ENCODE measurements at regions not wholly inside any gene's neighbourhood (a gene's known extent, or its start where the extent isn't known, plus 50 kb on each side); places are given as distances from the start of the nearest gene placed in this dataset.
"Not testable (repeated sequence)": the region's sequence is repeated elsewhere in the genome, so short reads cannot be mapped to it uniquely, and the experiment has no call there.

GRCh38 chr1:178643349-178643748 is 81.7 kb upstream of the RALGPS2 start:
- DNase-seq (ENCODE audit: low spot score): no peak

- no peak for DNase-seq (ENCODE audit: low spot score)
Measured at GRCh38 chr1:178643831-178644230, 81.2 kb upstream of the RALGPS2 start.

GRCh38 chr1:178644308-178645120 is 80.5 kb upstream of the RALGPS2 start:
- no peak for DNase-seq (ENCODE audit: low spot score)

- no peak for DNase-seq (ENCODE audit: low spot score)
Measured at GRCh38 chr1:178645157-178645807, 79.8 kb upstream of the RALGPS2 start.

- peak; percentile 80 for DNase-seq (ENCODE audit: low spot score)
Measured at GRCh38 chr1:178645808-178646200, 79.2 kb upstream of the RALGPS2 start.

GRCh38 chr1:178646821-178647220 is 78.2 kb upstream of the RALGPS2 start:
- DNase-seq (ENCODE audit: low spot score): peak; percentile 18

- no peak for DNase-seq (ENCODE audit: low spot score)
Measured at GRCh38 chr1:178648151-178648550, 76.9 kb upstream of the RALGPS2 start.

GRCh38 chr1:178649582-178650350 is 75.3 kb upstream of the RALGPS2 start:
- no peak for DNase-seq (ENCODE audit: low spot score)

GRCh38 chr1:178650934-178651511 is 74.0 kb upstream of the RALGPS2 start:
- no peak for DNase-seq (ENCODE audit: low spot score)

GRCh38 chr1:178651742-178652141 is 73.3 kb upstream of the RALGPS2 start:
- DNase-seq (ENCODE audit: low spot score): no peak

GRCh38 chr1:178652506-178653490 is 72.2 kb upstream of the RALGPS2 start:
- no peak for DNase-seq (ENCODE audit: low spot score)

- DNase-seq (ENCODE audit: low spot score): no peak
Measured at GRCh38 chr1:178659789-178660208, 65.2 kb upstream of the RALGPS2 start.

- DNase-seq (ENCODE audit: low spot score): no peak
Measured at GRCh38 chr1:178660461-178660860, 64.6 kb upstream of the RALGPS2 start.

- no peak for DNase-seq (ENCODE audit: low spot score)
Measured at GRCh38 chr1:178664278-178664677, 60.8 kb upstream of the RALGPS2 start.

GRCh38 chr1:178665579-178665978 is 59.5 kb upstream of the RALGPS2 start:
- no peak for DNase-seq (ENCODE audit: low spot score)

- not testable (repeated sequence) for DNase-seq (ENCODE audit: low spot score)
Measured at GRCh38 chr1:178666891-178667290, 58.2 kb upstream of the RALGPS2 start.

GRCh38 chr1:178672434-178672833 is 52.6 kb upstream of the RALGPS2 start:
- no peak for DNase-seq (ENCODE audit: low spot score)

GRCh38 chr1:178674559-178674958 is 50.5 kb upstream of the RALGPS2 start:
- DNase-seq (ENCODE audit: low spot score): not testable (repeated sequence)
